ENCODE measurements at regions not wholly inside any gene's neighbourhood (a gene's known extent, or its start where the extent isn't known, plus 50 kb on each side); places are given as distances from the start of the nearest gene placed in this dataset.

- TF ChIP-seq, protein P1, sequence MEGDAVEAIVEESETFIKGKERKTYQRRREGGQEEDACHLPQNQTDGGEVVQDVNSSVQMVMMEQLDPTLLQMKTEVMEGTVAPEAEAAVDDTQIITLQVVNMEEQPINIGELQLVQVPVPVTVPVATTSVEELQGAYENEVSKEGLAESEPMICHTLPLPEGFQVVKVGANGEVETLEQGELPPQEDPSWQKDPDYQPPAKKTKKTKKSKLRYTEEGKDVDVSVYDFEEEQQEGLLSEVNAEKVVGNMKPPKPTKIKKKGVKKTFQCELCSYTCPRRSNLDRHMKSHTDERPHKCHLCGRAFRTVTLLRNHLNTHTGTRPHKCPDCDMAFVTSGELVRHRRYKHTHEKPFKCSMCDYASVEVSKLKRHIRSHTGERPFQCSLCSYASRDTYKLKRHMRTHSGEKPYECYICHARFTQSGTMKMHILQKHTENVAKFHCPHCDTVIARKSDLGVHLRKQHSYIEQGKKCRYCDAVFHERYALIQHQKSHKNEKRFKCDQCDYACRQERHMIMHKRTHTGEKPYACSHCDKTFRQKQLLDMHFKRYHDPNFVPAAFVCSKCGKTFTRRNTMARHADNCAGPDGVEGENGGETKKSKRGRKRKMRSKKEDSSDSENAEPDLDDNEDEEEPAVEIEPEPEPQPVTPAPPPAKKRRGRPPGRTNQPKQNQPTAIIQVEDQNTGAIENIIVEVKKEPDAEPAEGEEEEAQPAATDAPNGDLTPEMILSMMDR (IDR thresholded peaks at IDR 0.05; ENCODE audit: low read depth, low read length), result no peak
- H3K4me3 ChIP-seq (replicated peaks in 1 of 2; ENCODE audit: low read depth in 2 of 2, low read length in 2 of 2), result no peak overlapping the region
- peak in 1 of 2 donors; percentile 2 for DNase-seq (ENCODE audit: low read depth in 2 of 2)
These were observed 147.6 kb downstream of the ST8SIA4 start for GRCh38 chr5:100755435-100755834.

Measured in cardiac fibroblast (primary cell).